A673 (cell line): ENCODE measurements at regions not wholly inside any gene's neighbourhood (a gene's known extent, or its start where the extent isn't known, plus 50 kb on each side); places are given as distances from the start of the nearest gene placed in this dataset.

Experiments
- CTCF ChIP-seq: fragments of 300-800, 200-600 bp; sonication (generic); conservative IDR thresholded peaks from 2 replicates; pipeline ENCODE4 v1.5.1; 2017; ENCODE audit warnings: low read depth, mild to moderate bottlenecking, antibody characterized with exemption, low read length, moderate library complexity, mixed read lengths
- EZH2 ChIP-seq: fragments of 200-600 bp; sonication (generic); IDR thresholded peaks from 2 replicates; pipeline ENCODE4 v1.6.1; 2017; ENCODE audit warnings: borderline replicate concordance, low read depth, mild to moderate bottlenecking, mixed read lengths, antibody characterized with exemption, low read length; ENCODE audit not compliant: poor library complexity, severe bottlenecking

- no peak for TF ChIP-seq CTCF
- no peak for TF ChIP-seq EZH2
Observed at GRCh38 chr2:210798180-210798579, 241.8 kb downstream of the CPS1 start.
